A549 (cell line): ENCODE measurements at regions not wholly inside any gene's neighbourhood (a gene's known extent, or its start where the extent isn't known, plus 50 kb on each side); places are given as distances from the start of the nearest gene placed in this dataset.

Source experiments
- ATAC-seq, 2 experiments: fragments of 200-7000 bp in 1 of 2; fragments of >200 bp in 1 of 2; cut with Nextera tagmentation in 1 of 2; cut with Tn5 transposase in 1 of 2; 3 replicates each; pipeline versions ENCODE4 v1.8.0 to v1.9.1; 2018 to 2020; ENCODE audit warnings: mild to moderate bottlenecking in 1 of 2, moderate library complexity in 1 of 2
- CTCF ChIA-PET: fragments of 300-600 bp; sonication (Branson Sonifier 250); formaldehyde crosslinking; extraction: SDS; loops from one replicate; lab custom pipeline; 2021; ENCODE audit warnings: antibody characterized with exemption, inconsistent platforms; lab: Yijun Ruan, JAX
- POLR2A ChIA-PET: fragments of 350-600 bp; formaldehyde crosslinking; extraction: SDS; loops from one replicate; lab custom pipeline; 2021; ENCODE audit warnings: antibody characterized with exemption, inconsistent platforms; lab: Yijun Ruan, JAX
- DNase-seq, 2 experiments: peaks; one replicate each; pipeline versions ENCODE4 v3.0.0 to v3.0.0-alpha.2; 2011 to 2016; ENCODE audit warnings: low read depth in 1 of 2, low spot score in 1 of 2
- FAIRE-seq: peaks from 2 replicates; lab custom pipeline; 2011; peaks lifted over from hg19 to GRCh38; lab: Jason Lieb, UNC
- H3K27ac ChIP-seq, 2 experiments: fragments of >200 bp; sonication (Bioruptor Twin); formaldehyde crosslinking; 3 replicates each; pipeline ENCODE4 v1.5.1; 2016 to 2017
- H3K4me1 ChIP-seq: fragments of >200 bp; sonication (Bioruptor Twin); formaldehyde crosslinking; 3 replicates; pipeline ENCODE4 v1.6.1; 2016
- H3K4me2 ChIP-seq: fragments of >200 bp; sonication (Bioruptor Twin); formaldehyde crosslinking; 3 replicates; pipeline ENCODE4 v1.6.1; 2016
- H3K4me3 ChIP-seq: fragments of >200 bp; sonication (Bioruptor Twin); formaldehyde crosslinking; 3 replicates; pipeline ENCODE4 v1.5.1; 2016
- H3K9me3 ChIP-seq: fragments of >200 bp; sonication (Bioruptor Twin); formaldehyde crosslinking; 3 replicates; pipeline ENCODE4 v1.6.1; 2016
- BHLHE40 ChIP-seq: IDR thresholded peaks from 2 replicates; pipeline ENCODE4 v1.6.1; 2012; ENCODE audit warnings: low read depth, low read length, inconsistent platforms
- CBX8 ChIP-seq: fragments of 200-600 bp; sonication (generic); IDR thresholded peaks from 2 replicates; pipeline ENCODE4 v1.6.1; 2016
- CHD2 ChIP-seq: fragments of 150-350 bp; IDR thresholded peaks from 2 replicates; pipeline ENCODE4 v1.6.1; 2014; ENCODE audit warnings: low read length; ENCODE audit not compliant: partially characterized antibody
- EHMT2 ChIP-seq: fragments of 200-600 bp; sonication (generic); IDR thresholded peaks from 2 replicates; pipeline ENCODE4 v1.6.1; 2016; ENCODE audit warnings: antibody characterized with exemption, low read depth, mild to moderate bottlenecking, moderate library complexity
- ELK1 ChIP-seq: fragments of 150-350 bp; IDR thresholded peaks from 2 replicates; pipeline ENCODE4 v1.6.1; 2014; ENCODE audit warnings: low read depth, mild to moderate bottlenecking, low read length
- FOSB ChIP-seq: fragments of 250-450 bp; sonication (Bioruptor Pico); IDR thresholded peaks from 2 replicates; pipeline ENCODE4 v1.5.0; 2020; ENCODE audit warnings: mild to moderate bottlenecking, moderate library complexity
- HOXA7 ChIP-seq: fragments of 250-450 bp; sonication (Bioruptor Pico); IDR thresholded peaks from 2 replicates; pipeline ENCODE4 v1.5.0; 2020; ENCODE audit warnings: mild to moderate bottlenecking, moderate library complexity
- JUN ChIP-seq, 2 experiments: fragments of >200 bp; sonication (Bioruptor Twin); formaldehyde crosslinking; IDR thresholded peaks; 2 replicates in 1 of 2; 3 replicates in 1 of 2; pipeline ENCODE4 v1.6.1; 2016 to 2017
- JUNB ChIP-seq: fragments of >200 bp; sonication (Bioruptor Twin); formaldehyde crosslinking; IDR thresholded peaks from 2 replicates; pipeline ENCODE4 v1.6.1; 2016
- MAX ChIP-seq: IDR thresholded peaks from 2 replicates; pipeline ENCODE4 v1.6.1; 2012
- MYC ChIP-seq: IDR thresholded peaks from 2 replicates; pipeline ENCODE4 v1.6.1; 2012; ENCODE audit warnings: mild to moderate bottlenecking, inconsistent platforms, low read length, improper control_type of control experiment, borderline replicate concordance
- NFE2L2 ChIP-seq: fragments of 150-350 bp; conservative IDR thresholded peaks from 2 replicates; pipeline ENCODE4 v1.6.1; 2014; ENCODE audit warnings: low read length
- NPAS2 ChIP-seq: fragments of 250-450 bp; sonication (Bioruptor Pico); IDR thresholded peaks from 2 replicates; pipeline ENCODE4 v1.8.0; 2022; ENCODE audit warnings: mild to moderate bottlenecking, moderate library complexity, borderline replicate concordance
- NR3C1 ChIP-seq: fragments of >200 bp; sonication (Bioruptor Twin); formaldehyde crosslinking; IDR thresholded peaks from 3 replicates; pipeline ENCODE4 v1.6.1; 2017
- RAD21 ChIP-seq, 2 experiments: fragments of >200 bp in 1 of 2; sonication (Bioruptor Twin) in 1 of 2; formaldehyde crosslinking in 1 of 2; IDR thresholded peaks in 1 of 2; conservative IDR thresholded peaks in 1 of 2; 2 replicates in 1 of 2; 3 replicates in 1 of 2; pipeline ENCODE4 v1.6.1; 2012 to 2018; ENCODE audit warnings: inconsistent platforms in 1 of 2
- RARB ChIP-seq: fragments of 250-450 bp; sonication (Bioruptor Pico); IDR thresholded peaks from 2 replicates; pipeline ENCODE4 v1.8.0; 2021; ENCODE audit warnings: mild to moderate bottlenecking, moderate library complexity
- RCOR1 ChIP-seq: fragments of 150-350 bp; IDR thresholded peaks from 2 replicates; pipeline ENCODE4 v1.6.1; 2014; ENCODE audit warnings: antibody characterized with exemption, low read length, low read depth
- SREBF2 ChIP-seq: fragments of 450-650 bp; IDR thresholded peaks from 2 replicates; pipeline ENCODE4 v1.6.1; 2014; ENCODE audit warnings: mild to moderate bottlenecking, moderate library complexity
- TFCP2L1 ChIP-seq: fragments of 250-450 bp; sonication (Bioruptor Pico); IDR thresholded peaks from 2 replicates; pipeline ENCODE4 v1.5.0; 2021; ENCODE audit warnings: mild to moderate bottlenecking
- TP53 ChIP-seq: fragments of 250-450 bp; sonication (Bioruptor Pico); IDR thresholded peaks from 2 replicates; pipeline ENCODE4 v1.5.0; 2021; ENCODE audit warnings: mild to moderate bottlenecking, moderate library complexity
- USF2 ChIP-seq: fragments of 450-650 bp; IDR thresholded peaks from 2 replicates; pipeline ENCODE4 v1.6.1; 2014; ENCODE audit warnings: antibody characterized with exemption
- ZFP36 ChIP-seq: fragments of 450-650 bp; IDR thresholded peaks from 2 replicates; pipeline ENCODE4 v1.6.1; 2014; ENCODE audit warnings: borderline replicate concordance; ENCODE audit not compliant: partially characterized antibody
- WGBS: methylation state at CpG from one replicate; pipeline ENCODE4 v1.1.6; 2017; ENCODE audit errors: missing lambda C conversion rate; 5-methylcytosine and 5-hydroxymethylcytosine counted together
- TF ChIP-seq, protein P1 (sequence below): IDR thresholded peaks from 2 replicates; pipeline ENCODE4 v1.6.1; 2012
- TF ChIP-seq, protein P2 (sequence below): fragments of 250-450 bp; sonication (Bioruptor Pico); IDR thresholded peaks from 2 replicates; pipeline ENCODE4 v1.5.0; 2020; ENCODE audit warnings: low read depth, mild to moderate bottlenecking, moderate library complexity

DNA sequence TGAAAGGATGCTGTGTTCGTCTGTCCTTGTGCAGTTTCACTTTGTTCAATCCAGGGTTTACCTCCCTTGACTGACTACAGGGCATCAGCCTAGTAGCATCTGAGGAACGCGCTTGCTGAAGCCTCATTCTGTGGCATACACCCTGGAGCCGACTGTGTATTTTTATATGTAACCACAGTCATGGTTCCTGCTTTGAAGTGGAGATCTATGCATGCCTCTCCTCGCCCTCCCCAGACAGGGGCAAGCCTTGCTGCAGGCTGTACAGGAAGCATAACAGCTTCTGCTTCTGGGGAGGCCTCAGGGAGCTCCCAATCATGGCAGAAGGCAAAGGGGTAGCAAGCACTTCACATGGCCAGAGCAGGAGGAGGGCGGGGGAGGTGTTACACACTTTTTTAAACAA is 262.1 kb downstream of the BCL11B start:
- Histone ChIP-seq H3K4me3 (no peak overlapping the region), H3K9me3 (no peaks in the 10 kb centered on the region), H3K27ac (no peak overlapping the region), H3K4me1 (no peaks in the 10 kb centered on the region)
- POLR2A ChIA-PET, result no interaction called here
- ATAC-seq (no peak), DNase-seq (no peak)
- WGBS, result 47% methylated on average over 5 of the region's 6 CpGs
- CTCF ChIA-PET, result no interaction called here
- TF ChIP-seq RAD21 (conservative IDR thresholded peaks at IDR 0.05 in 1 of 2, IDR thresholded peaks at IDR 0.05 in 1 of 2), result no peak
- no peak for TF ChIP-seq SREBF2
- no peak for TF ChIP-seq BHLHE40
- TF ChIP-seq CHD2, result no peak
- TF ChIP-seq, protein P1, sequence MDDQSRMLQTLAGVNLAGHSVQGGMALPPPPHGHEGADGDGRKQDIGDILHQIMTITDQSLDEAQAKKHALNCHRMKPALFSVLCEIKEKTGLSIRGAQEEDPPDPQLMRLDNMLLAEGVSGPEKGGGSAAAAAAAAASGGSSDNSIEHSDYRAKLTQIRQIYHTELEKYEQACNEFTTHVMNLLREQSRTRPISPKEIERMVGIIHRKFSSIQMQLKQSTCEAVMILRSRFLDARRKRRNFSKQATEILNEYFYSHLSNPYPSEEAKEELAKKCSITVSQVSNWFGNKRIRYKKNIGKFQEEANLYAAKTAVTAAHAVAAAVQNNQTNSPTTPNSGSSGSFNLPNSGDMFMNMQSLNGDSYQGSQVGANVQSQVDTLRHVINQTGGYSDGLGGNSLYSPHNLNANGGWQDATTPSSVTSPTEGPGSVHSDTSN, result no peak
- TF ChIP-seq EHMT2, result no peak
- TF ChIP-seq MYC, result no peak
- TF ChIP-seq ELK1, result no peak
- TF ChIP-seq MAX, result no peak
- TF ChIP-seq TFCP2L1 (CRISPR knock-in tag), result no peak
- TF ChIP-seq CBX8, result no peak
- no peak for TF ChIP-seq NPAS2 (CRISPR knock-in tag)
- no peak for TF ChIP-seq FOSB
- TF ChIP-seq JUNB, result no peak
- TF ChIP-seq RARB (CRISPR knock-in tag), result no peak
- TF ChIP-seq, protein P2, sequence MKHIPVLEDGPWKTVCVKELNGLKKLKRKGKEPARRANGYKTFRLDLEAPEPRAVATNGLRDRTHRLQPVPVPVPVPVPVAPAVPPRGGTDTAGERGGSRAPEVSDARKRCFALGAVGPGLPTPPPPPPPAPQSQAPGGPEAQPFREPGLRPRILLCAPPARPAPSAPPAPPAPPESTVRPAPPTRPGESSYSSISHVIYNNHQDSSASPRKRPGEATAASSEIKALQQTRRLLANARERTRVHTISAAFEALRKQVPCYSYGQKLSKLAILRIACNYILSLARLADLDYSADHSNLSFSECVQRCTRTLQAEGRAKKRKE (CRISPR knock-in tag), result no peak
- TF ChIP-seq JUN (IDR thresholded peaks at IDR 0.05), result no peak
- no peak for TF ChIP-seq NFE2L2
- no peak for TF ChIP-seq ZFP36
- TF ChIP-seq, all 56 proteins: peak for 0
- no peak overlapping the region for H3K4me2 ChIP-seq
- FAIRE-seq, result no peak

DNA sequence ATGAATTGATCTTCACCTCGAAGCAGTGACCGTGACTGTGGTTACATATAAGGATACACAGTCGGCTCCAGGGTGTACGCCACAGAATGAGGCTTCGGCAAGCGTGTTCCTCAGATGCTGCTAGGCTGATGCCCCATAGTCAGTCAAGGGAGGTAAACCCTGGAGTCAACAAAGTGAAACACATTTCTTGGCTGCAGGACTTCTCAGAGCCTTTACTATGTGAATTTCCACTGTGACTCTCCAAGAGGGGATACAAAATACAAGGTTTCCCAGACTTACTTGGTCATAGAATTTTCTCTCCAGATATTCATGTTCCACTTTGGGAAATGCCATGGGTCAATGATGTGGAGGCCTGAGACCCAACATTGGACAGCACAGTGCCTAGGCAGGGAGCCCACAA is 260.6 kb downstream of the BCL11B start:
- FAIRE-seq (no peak), ATAC-seq (no peak), DNase-seq (no peak)
- Histone ChIP-seq H3K27ac (no peak overlapping the region), H3K4me1 (no peaks in the 10 kb centered on the region), H3K4me3 (no peak overlapping the region), H3K4me2 (no peak overlapping the region), H3K9me3 (no peaks in the 10 kb centered on the region)
- POLR2A ChIA-PET, result no interaction called here
- no peak for TF ChIP-seq FOSB
- no peak for TF ChIP-seq NR3C1
- TF ChIP-seq TP53 (CRISPR knock-in tag), result no peak
- TF ChIP-seq TFCP2L1 (CRISPR knock-in tag), result no peak
- no peak for TF ChIP-seq USF2
- no peak for TF ChIP-seq RCOR1
- TF ChIP-seq HOXA7 (CRISPR knock-in tag), result no peak
- CTCF ChIA-PET, result no interaction called here
- 52% methylated on average over 2 of the region's 6 CpGs for WGBS
